ENCODE measurements at regions not wholly inside any gene's neighbourhood (a gene's known extent, or its start where the extent isn't known, plus 50 kb on each side); places are given as distances from the start of the nearest gene placed in this dataset.

DNA sequence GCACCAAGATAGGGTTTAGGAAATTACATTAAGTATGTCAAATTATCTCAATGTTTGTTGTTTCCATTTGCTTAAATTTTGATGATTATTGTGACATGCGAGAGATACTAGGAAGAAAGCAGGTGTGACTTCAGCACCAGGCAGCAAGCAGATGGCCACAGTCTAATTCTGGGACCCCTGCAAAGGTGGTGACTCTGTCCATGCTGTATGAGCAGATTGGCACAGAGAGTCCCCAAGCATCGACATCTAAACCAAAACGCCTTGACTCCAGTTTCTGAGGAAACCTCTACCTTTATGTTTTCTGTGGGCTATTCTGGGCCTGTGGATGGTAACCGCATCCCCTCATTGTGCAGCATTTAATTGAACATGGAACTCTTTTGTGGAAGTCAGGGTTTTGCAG, 670.1 kb upstream of the TMEM132C start:
- no peak for TF ChIP-seq POLR2A (IDR thresholded peaks at IDR 0.05)
- no peak for TF ChIP-seq CTCF (IDR thresholded peaks at IDR 0.05)
- TF ChIP-seq POLR2AphosphoS5 (IDR thresholded peaks at IDR 0.05) = no peak
- TF ChIP-seq EP300 (IDR thresholded peaks at IDR 0.05) = no peak

Data from stomach (tissue), 4 donors.